ENCODE measurements at regions not wholly inside any gene's neighbourhood (a gene's known extent, or its start where the extent isn't known, plus 50 kb on each side); places are given as distances from the start of the nearest gene placed in this dataset.

DNA sequence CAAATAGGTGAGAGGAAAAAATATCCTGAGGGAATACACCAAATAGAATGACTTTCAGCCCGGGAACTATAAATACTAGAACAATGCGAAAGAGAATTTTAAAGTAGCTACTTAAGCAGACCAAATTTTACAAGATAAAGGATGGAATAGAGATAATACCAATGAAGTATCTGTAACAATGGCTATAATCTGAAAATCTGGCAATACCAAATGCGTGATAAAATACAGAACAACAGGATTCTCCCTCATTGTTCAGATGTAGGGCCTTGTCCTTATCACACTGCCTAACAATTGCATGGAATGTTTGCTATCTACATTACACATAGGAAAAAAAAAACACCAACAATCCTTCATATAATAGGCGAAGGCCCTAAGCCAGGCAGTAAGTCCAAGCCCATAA is 815.4 kb upstream of the MDGA2 start:
- TF ChIP-seq, protein P1, sequence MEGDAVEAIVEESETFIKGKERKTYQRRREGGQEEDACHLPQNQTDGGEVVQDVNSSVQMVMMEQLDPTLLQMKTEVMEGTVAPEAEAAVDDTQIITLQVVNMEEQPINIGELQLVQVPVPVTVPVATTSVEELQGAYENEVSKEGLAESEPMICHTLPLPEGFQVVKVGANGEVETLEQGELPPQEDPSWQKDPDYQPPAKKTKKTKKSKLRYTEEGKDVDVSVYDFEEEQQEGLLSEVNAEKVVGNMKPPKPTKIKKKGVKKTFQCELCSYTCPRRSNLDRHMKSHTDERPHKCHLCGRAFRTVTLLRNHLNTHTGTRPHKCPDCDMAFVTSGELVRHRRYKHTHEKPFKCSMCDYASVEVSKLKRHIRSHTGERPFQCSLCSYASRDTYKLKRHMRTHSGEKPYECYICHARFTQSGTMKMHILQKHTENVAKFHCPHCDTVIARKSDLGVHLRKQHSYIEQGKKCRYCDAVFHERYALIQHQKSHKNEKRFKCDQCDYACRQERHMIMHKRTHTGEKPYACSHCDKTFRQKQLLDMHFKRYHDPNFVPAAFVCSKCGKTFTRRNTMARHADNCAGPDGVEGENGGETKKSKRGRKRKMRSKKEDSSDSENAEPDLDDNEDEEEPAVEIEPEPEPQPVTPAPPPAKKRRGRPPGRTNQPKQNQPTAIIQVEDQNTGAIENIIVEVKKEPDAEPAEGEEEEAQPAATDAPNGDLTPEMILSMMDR (conservative IDR thresholded peaks at IDR 0.05; ENCODE audit: low read depth, low read length), result no peak
- TF ChIP-seq EZH2phosphoT487 (IDR thresholded peaks at IDR 0.05; ENCODE audit: borderline replicate concordance, low read length) (no peak), EZH2 (IDR thresholded peaks at IDR 0.05; ENCODE audit: low read length, unreplicated experiment) (no peak)
